PFSK-1 (cell line): ENCODE measurements at regions not wholly inside any gene's neighbourhood (a gene's known extent, or its start where the extent isn't known, plus 50 kb on each side); places are given as distances from the start of the nearest gene placed in this dataset.

Experiments
- FOXP2 ChIP-seq: optimal IDR thresholded peaks from 2 replicates; pipeline ENCODE3; 2011; ENCODE audit warnings: borderline replicate concordance, control low read depth, inconsistent platforms; ENCODE audit not compliant: insufficient read depth; ENCODE audit errors: extremely low read length, extremely low read depth
- POLR2AphosphoS5 ChIP-seq: IDR thresholded peaks from 2 replicates; pipeline ENCODE4 v1.6.1; 2012; ENCODE audit warnings: low read depth, mild to moderate bottlenecking, control low read depth, low read length, moderate library complexity
- SIN3A ChIP-seq: IDR thresholded peaks from 2 replicates; pipeline ENCODE4 v1.6.1; 2012; ENCODE audit warnings: mild to moderate bottlenecking, low read length, moderate library complexity, borderline replicate concordance; ENCODE audit not compliant: insufficient read depth
- TAF1 ChIP-seq: IDR thresholded peaks from 2 replicates; pipeline ENCODE4 v1.6.1; 2012; ENCODE audit warnings: low read length, control low read depth, borderline replicate concordance; ENCODE audit not compliant: insufficient read depth
- TF ChIP-seq, protein P1 (sequence below), 2 experiments: IDR thresholded peaks; 2 replicates each; pipeline versions ENCODE4 v1.6.1 to v1.8.0; 2011 to 2012; ENCODE audit warnings: low read depth in 2 of 2, low read length in 2 of 2, control low read depth in 1 of 2, inconsistent platforms in 1 of 2, mild to moderate bottlenecking in 1 of 2, moderate library complexity in 1 of 2; ENCODE audit not compliant: insufficient read depth in 1 of 2

DNA sequence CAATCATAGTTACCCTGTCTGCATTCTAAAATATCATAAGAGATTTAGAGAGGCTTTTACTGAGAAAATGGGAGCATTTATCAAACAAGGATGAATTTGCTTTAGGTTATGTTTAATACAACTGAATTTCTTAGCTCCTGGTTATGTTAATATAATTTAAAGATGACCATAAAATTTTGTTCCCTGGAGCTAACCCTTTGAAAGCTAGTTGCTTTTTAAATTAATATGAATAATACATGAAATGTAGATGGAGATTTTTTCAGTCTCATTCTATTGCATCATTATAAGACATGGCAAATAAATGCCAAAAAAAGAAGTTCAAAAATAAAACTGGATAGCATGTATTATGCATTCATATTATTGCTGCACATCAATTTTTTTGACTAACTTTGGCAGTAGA is 344.1 kb upstream of the NXPH2 start:
- TF ChIP-seq FOXP2 (no peak), POLR2AphosphoS5 (no peak), TAF1 (no peak), SIN3A (no peak)
- TF ChIP-seq, protein P1, sequence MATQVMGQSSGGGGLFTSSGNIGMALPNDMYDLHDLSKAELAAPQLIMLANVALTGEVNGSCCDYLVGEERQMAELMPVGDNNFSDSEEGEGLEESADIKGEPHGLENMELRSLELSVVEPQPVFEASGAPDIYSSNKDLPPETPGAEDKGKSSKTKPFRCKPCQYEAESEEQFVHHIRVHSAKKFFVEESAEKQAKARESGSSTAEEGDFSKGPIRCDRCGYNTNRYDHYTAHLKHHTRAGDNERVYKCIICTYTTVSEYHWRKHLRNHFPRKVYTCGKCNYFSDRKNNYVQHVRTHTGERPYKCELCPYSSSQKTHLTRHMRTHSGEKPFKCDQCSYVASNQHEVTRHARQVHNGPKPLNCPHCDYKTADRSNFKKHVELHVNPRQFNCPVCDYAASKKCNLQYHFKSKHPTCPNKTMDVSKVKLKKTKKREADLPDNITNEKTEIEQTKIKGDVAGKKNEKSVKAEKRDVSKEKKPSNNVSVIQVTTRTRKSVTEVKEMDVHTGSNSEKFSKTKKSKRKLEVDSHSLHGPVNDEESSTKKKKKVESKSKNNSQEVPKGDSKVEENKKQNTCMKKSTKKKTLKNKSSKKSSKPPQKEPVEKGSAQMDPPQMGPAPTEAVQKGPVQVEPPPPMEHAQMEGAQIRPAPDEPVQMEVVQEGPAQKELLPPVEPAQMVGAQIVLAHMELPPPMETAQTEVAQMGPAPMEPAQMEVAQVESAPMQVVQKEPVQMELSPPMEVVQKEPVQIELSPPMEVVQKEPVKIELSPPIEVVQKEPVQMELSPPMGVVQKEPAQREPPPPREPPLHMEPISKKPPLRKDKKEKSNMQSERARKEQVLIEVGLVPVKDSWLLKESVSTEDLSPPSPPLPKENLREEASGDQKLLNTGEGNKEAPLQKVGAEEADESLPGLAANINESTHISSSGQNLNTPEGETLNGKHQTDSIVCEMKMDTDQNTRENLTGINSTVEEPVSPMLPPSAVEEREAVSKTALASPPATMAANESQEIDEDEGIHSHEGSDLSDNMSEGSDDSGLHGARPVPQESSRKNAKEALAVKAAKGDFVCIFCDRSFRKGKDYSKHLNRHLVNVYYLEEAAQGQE (IDR thresholded peaks at IDR 0.05; ENCODE audit: insufficient read depth in 1 of 2, low read depth in 2 of 2, low read length in 2 of 2), result no peak

DNA sequence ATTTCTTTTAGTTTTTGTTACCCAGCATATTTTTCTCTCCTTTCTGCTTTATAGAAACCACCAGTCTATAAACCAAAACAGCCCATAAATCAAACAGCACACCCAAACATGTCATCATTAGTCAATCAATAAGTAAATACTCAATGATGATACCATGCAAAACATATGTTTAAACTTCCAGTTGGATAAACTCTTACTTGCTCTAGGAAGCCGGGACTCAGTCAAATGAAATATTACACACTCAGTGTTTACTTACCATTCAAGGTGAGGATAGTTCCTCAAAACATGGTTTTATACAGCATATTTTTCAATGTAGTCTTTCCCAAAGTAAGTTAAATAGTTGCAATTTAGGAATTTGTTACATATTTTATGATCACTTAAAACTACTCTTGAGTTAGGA is 343.6 kb upstream of the NXPH2 start:
- TF ChIP-seq POLR2AphosphoS5 (no peak), FOXP2 (no peak)
- TF ChIP-seq, protein P1 (IDR thresholded peaks at IDR 0.05; ENCODE audit: insufficient read depth in 1 of 2, low read depth in 2 of 2, low read length in 2 of 2), result no peak

DNA sequence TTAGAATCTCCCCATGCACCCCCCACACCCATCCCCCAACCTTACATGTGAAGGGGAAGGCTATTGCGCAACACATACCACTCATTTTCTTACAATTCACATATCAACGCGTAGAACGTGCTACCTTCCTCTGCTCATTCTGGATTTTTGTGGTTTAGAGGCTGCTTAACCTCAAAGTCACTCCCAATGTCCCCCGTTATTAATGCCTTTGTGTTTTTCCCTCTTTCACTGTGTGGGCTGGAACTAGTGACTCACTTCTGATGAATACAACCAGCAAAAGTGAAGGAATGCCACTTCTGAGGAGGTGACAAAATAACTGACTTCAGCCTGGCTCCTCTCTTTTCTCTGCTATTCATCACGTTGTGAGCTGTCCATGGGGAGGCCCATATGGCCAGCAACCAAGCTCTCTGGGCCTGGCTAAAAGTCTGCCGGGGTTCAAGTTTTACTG is 342.5 kb upstream of the NXPH2 start:
- TF ChIP-seq SIN3A (no peak), TAF1 (no peak), POLR2AphosphoS5 (no peak), FOXP2 (no peak)
- TF ChIP-seq, protein P1 (IDR thresholded peaks at IDR 0.05; ENCODE audit: insufficient read depth in 1 of 2, low read depth in 2 of 2, low read length in 2 of 2), result no peak

DNA sequence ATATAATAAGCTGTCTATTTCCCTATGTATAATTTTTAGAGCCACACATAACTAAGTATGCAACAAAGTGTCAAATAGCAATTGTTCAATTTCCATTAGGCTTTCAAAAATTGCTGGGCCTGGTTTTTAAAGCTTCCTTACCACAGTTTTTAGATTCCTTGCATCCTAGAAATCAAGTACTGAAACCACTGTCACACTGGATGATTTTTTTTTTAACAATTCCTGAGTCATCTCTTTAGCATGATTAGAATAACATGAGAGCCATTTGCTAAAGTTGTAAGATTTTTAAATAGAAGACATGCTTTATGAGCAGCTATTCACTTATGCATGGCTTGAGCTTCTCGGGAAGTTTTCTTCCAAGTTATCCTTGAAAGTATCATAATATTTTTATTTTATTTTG is 319.5 kb upstream of the NXPH2 start:
- TF ChIP-seq POLR2AphosphoS5 (no peak), FOXP2 (no peak)

DNA sequence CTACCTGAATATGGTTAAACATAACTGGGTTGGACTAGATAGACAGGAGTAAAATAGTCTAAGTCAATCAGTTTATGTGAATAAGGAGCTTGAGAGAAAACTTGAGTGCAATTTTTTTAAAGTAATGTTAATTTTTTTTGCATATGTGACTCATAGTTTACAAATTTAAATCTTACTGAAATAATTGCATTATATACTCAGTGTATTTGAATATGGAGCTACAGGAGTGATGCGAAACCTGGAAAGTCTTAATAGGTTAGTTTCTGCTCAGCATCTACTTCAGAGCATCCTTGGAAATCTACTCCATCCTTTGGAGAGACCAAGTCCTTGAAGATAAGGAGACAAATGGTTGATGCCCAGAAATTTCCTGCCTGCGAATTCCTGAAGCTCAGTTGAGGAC is 318.8 kb upstream of the NXPH2 start:
- TF ChIP-seq, protein P1 (IDR thresholded peaks at IDR 0.05; ENCODE audit: insufficient read depth in 1 of 2, low read depth in 2 of 2, low read length in 2 of 2), result no peak
- TF ChIP-seq TAF1 (no peak), POLR2AphosphoS5 (no peak), SIN3A (no peak)
